Colon (tissue), 2 donors: ENCODE measurements at regions not wholly inside any gene's neighbourhood (a gene's known extent, or its start where the extent isn't known, plus 50 kb on each side); places are given as distances from the start of the nearest gene placed in this dataset.
"Not testable (repeated sequence)": the region's sequence is repeated elsewhere in the genome, so short reads cannot be mapped to it uniquely, and the experiment has no call there.

ENCODE experiments used
- FAIRE-seq: peaks from 2 replicates; lab custom pipeline; 2012; peaks lifted over from hg19 to GRCh38; lab: Jason Lieb, UNC
- donor health status: control.
- donor health status: control.

GRCh38 chr3:16077146-16077545, 97.3 kb upstream of the GALNT15 start:
- not testable (repeated sequence) for FAIRE-seq

GRCh38 chr3:16077681-16078080, 96.8 kb upstream of the GALNT15 start:
- FAIRE-seq, result not testable (repeated sequence)

DNA sequence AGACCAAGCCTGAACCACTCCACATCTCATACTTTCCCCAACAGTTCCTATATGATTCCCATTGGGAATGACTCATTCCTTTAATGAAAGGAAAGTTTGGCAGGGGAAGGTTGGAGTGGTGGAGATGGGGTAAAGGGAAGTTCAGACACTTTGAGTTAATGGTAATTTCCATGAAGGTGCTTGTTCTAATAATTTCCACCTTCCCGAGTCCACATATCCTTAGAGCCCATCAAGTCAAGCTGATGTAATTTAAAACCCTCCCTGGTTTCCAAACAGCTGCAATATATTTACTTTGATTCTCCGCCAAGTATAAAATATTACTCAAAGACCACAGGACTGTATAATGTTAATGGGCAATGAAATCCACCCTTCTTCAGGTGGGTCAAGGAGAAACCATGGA, 95.0 kb upstream of the GALNT15 start:
- FAIRE-seq, result no peak

- FAIRE-seq, result no peak
Observed at GRCh38 chr3:16081661-16082060, 92.8 kb upstream of the GALNT15 start.

DNA sequence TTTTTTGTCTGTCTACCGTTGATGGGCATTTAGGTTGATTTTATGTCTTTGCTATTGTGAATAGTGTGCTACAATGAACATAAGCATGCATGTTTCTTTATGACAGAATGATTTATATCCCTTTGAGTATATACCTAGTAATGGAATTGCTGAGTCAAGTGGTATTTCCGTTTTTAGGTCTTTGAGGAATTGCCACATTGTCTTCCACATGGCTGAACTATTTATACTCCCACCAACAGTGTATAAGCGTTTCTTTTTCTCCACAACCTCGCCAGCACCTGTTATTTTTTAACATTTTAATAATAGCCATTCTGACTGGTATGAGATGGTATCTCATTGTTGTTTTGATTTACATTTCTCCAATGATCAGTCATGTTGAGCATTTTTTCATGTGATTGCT, 89.6 kb upstream of the GALNT15 start:
- FAIRE-seq, result no peak

GRCh38 chr3:16085410-16085809, 89.1 kb upstream of the GALNT15 start:
- FAIRE-seq, result no peak

DNA sequence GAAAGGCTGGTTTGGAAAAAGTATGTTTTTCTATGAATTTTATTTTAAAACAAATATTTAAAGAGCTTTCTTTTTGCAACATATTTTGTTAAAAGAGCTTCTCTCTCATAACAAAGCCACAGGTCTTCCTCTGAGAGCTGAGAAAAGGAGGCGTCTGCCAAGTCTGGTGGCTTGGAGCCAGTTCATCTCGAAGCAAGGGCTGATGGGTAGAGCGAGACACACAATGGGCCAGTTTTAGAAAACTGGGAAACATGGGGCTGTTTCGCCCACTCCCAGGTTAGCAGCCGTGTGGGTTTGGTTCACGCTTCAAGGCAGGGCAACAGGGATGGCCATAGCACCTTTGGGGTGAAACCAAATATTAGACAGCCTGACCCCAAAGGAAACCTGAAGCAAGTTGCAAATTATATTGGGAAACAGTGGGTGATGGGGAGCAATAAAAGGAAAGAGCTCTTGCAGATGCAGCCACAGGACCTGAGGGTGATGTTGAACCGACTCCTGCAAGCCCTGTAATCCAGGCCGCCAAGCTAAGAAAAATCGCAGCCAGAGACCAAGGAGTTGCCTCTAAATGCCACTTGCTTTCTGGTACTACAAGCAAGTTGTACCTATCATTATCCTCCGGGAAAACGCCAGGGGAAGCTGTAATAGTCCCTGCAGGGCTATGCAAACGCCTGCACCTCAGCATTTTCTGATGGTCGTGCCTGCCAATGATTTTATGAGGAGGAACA, 88.4 kb upstream of the GALNT15 start:
- FAIRE-seq, result no peak

- FAIRE-seq, result no peak
Observed at GRCh38 chr3:16086690-16087089, 87.8 kb upstream of the GALNT15 start.

DNA sequence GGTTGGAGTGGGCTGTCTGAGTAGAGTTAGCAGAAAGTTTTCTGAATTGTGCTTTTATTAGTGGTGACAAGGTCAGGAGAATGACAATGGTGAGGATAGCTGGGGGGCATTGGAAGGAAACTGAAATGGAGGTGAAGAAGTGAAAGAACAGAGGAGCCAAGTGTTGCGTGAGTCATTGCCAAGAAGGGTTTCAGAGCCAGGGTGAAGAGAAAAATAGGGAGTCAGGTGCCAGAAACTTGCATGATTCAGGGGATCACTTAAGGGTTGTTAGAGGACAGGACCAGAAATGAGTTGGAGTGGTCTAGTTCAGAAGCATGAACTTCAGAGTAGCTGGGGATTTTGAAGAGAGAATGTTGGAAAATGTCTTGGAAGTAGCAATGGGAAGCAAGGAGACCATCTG, 86.0 kb upstream of the GALNT15 start:
- no peak for FAIRE-seq

DNA sequence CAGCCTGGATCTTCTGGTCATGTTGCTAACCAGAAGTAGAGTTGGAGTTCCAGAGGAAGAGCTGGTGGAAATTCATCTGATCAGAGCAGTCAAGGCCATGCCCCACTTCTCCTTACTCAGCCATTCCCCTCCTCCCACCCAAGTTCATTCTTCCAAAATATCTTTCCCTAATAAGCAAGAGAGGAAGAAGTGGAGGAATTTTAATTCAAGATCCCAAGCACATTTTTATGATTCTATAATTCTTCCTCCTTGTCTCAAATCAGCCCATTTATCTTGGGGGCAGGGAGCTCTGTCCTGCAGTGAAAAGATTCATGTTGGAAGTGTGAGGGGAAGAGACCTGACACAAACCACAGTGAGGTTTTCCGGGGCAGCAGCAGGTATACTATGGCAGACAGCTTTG, 85.0 kb upstream of the GALNT15 start:
- FAIRE-seq, result no peak

DNA sequence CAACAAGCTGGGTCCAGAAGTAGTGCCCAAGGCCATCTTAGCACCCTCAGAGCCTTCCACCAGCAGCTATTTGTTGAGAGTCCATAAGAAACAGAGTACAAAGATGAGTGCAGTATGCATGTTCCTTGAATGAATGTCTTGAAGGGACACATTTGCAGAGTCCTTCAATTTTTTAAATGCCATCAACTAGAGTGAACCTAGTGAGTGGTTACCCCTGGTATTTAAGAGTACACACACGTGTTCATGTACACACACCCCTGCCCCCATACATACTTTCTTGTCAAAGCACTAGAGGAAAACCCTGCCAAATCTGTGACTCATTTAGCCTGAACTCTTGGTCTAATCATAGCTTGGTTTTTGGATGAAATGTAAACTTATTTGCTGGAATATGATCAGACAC, 84.5 kb upstream of the GALNT15 start:
- no peak for FAIRE-seq

DNA sequence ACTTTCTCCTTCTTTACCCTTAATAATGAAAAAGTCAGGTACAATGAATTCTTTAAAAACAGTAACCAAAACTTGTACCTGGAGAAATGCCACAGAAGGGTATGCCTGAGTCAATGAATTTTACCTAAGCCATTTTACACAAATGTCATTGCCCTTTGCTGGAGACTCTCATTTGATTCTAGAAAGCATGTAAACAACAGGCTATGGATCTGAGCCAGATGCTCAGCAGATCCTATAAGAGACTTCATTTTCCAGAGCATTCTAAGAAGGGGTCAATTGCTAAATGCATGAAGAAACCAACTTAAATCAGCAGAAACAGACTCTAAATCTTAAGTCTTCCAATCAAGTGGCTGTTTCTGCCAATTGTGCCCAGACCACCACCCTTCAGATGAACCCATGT, 83.8 kb upstream of the GALNT15 start:
- no peak for FAIRE-seq

DNA sequence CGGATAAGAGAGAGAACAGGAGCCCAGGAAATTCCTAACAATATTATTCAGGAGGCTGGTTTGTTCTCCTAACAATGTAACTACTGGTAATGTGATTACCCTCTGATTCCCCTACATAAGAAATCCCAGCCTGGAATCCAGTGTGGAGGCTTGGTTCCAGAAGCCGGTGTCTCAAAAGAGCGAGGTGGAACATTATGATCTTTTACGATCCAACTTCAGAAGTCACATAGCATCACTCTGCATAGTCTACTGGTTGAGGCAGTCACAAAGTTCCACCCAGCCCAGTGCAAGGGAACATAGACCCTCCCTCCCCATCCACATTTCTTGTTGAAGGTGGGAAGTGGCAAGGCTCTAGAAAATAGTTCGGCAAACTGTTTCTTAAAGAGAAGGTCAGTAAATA, 81.6 kb upstream of the GALNT15 start:
- FAIRE-seq, result no peak

GRCh38 chr3:16101295-16102186, 72.9 kb upstream of the GALNT15 start:
- no peak for FAIRE-seq

GRCh38 chr3:16102187-16102561, 72.3 kb upstream of the GALNT15 start:
- FAIRE-seq, result no peak

GRCh38 chr3:16102905-16103364, 71.5 kb upstream of the GALNT15 start:
- no peak for FAIRE-seq

- FAIRE-seq, result no peak
Observed at GRCh38 chr3:16103472-16103871, 71.0 kb upstream of the GALNT15 start.

GRCh38 chr3:16104156-16104555, 70.3 kb upstream of the GALNT15 start:
- no peak for FAIRE-seq

- FAIRE-seq, result no peak
Observed at GRCh38 chr3:16106050-16106449, 68.4 kb upstream of the GALNT15 start.

- FAIRE-seq, result no peak
Observed at GRCh38 chr3:16108424-16108823, 66.1 kb upstream of the GALNT15 start.

- FAIRE-seq, result no peak
Observed at GRCh38 chr3:16109929-16110328, 64.6 kb upstream of the GALNT15 start.

DNA sequence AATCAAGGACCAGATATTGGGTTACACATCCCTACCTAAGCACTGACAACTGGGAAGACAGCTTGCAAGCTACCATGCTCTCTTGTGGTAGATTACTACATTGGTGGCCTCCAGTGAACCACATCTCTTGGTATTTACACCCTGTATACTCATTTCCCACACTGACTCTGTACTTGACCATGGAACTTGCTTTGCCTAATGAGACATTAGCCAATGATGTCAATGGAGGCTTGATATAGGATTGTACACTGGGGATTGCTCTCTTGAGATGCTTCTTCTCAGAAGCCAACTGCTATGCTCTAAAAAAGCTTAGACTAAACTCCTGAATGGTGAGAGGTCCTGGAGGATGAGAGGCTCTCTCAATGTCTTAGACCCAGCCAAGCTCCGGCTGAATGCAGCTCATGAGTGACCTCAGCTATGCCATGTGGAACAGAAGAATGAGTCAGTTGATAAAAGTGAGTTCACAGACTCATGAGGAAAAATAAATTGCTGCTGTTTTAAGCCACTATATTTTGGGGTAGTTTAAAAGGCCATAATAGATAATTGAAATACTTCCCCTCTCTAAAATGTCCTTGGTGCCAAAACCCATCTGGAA, 61.5 kb upstream of the GALNT15 start:
- no peak for FAIRE-seq

GRCh38 chr3:16113704-16114103, 60.8 kb upstream of the GALNT15 start:
- FAIRE-seq, result no peak
